CD14-positive monocyte (primary cell): ENCODE measurements at regions not wholly inside any gene's neighbourhood (a gene's known extent, or its start where the extent isn't known, plus 50 kb on each side); places are given as distances from the start of the nearest gene placed in this dataset.
A peak's percentile ranks its signal among the peaks of the same experiment; 100 is the strongest.

Source experiments
- DNase-seq, 3 donors: peaks; one replicate each; pipeline ENCODE4 v3.0.0-alpha.2; 2011 to 2022
- H2AFZ ChIP-seq: 2 replicates; pipeline ENCODE4 v1.6.0; 2012; ENCODE audit warnings: mild to moderate bottlenecking, low read depth, low read length, inconsistent platforms; ENCODE audit not compliant: insufficient read depth, poor library complexity, severe bottlenecking
- H3K27ac ChIP-seq, 2 donors: 1 replicate in 1 of 2; 2 replicates in 1 of 2; pipeline ENCODE4 v1.5.1; 2012 to 2013; ENCODE audit warnings: low read length in 2 of 2, control low read depth in 1 of 2, inconsistent platforms in 1 of 2, low read depth in 1 of 2, mild to moderate bottlenecking in 1 of 2
- H3K27me3 ChIP-seq, 2 donors: one replicate each; pipeline versions ENCODE4 v1.6.0 to v1.6.1; 2011 to 2013; ENCODE audit warnings: low read length in 2 of 2; ENCODE audit not compliant: control insufficient read depth in 2 of 2, insufficient read depth in 2 of 2
- H3K36me3 ChIP-seq, 2 donors: replicated peaks in 1 of 2; 1 replicate in 1 of 2; 2 replicates in 1 of 2; pipeline versions ENCODE4 v1.5.1 to v1.6.1; 2012 to 2013; ENCODE audit warnings: low read length in 2 of 2, control low read depth in 1 of 2, inconsistent platforms in 1 of 2, mild to moderate bottlenecking in 1 of 2; ENCODE audit not compliant: insufficient read depth in 2 of 2, control insufficient read depth in 1 of 2
- H3K4me1 ChIP-seq, 2 donors: 1 replicate in 1 of 2; 2 replicates in 1 of 2; pipeline versions ENCODE4 v1.5.1 to v1.6.1; 2012 to 2013; ENCODE audit warnings: low read length in 2 of 2, control low read depth in 1 of 2, inconsistent platforms in 1 of 2, mild to moderate bottlenecking in 1 of 2, moderate library complexity in 1 of 2; ENCODE audit not compliant: insufficient read depth in 2 of 2, control insufficient read depth in 1 of 2
- H3K4me2 ChIP-seq: replicated peaks from 2 replicates; pipeline ENCODE3; 2012; ENCODE audit warnings: low read length, moderate library complexity, mild to moderate bottlenecking; ENCODE audit not compliant: poor library complexity, severe bottlenecking; ENCODE audit errors: extremely low read depth
- H3K4me3 ChIP-seq, 3 experiments: fragments of 200-600 bp in 1 of 3; sonication (generic) in 1 of 3; replicated peaks in 1 of 3; 1 replicate in 2 of 3; 2 replicates in 1 of 3; pipeline ENCODE4 v1.5.1; 2011 to 2013; ENCODE audit warnings: low read length in 3 of 3, mild to moderate bottlenecking in 3 of 3, control low read depth in 2 of 3, low read depth in 2 of 3, inconsistent platforms in 1 of 3, moderate library complexity in 1 of 3
- H3K79me2 ChIP-seq: 2 replicates; pipeline ENCODE4 v1.6.0; 2012; ENCODE audit warnings: mild to moderate bottlenecking, control low read depth, inconsistent platforms, low read length, moderate library complexity; ENCODE audit not compliant: insufficient read depth
- H3K9ac ChIP-seq: 2 replicates; pipeline ENCODE4 v1.6.0; 2017; ENCODE audit warnings: low read length, mild to moderate bottlenecking; ENCODE audit not compliant: insufficient read depth, poor library complexity, severe bottlenecking
- H3K9me3 ChIP-seq, 2 donors: replicated peaks in 1 of 2; 1 replicate in 1 of 2; 2 replicates in 1 of 2; pipeline versions ENCODE4 v1.5.1 to v1.6.1; 2012 to 2013; ENCODE audit warnings: low read length in 2 of 2, control low read depth in 1 of 2; ENCODE audit not compliant: control insufficient read depth in 1 of 2, insufficient read depth in 1 of 2
- H4K20me1 ChIP-seq: 2 replicates; pipeline ENCODE4 v1.6.0; 2012; ENCODE audit warnings: mild to moderate bottlenecking, low read length, control low read depth, moderate library complexity; ENCODE audit not compliant: insufficient read depth
- H3K27ac Mint-ChIP-seq, 7 donors: one replicate each; pipeline ENCODE4 v1.8.0; 2020; ENCODE audit warnings: mild to moderate bottlenecking in 7 of 7, mixed read lengths in 7 of 7, moderate library complexity in 6 of 7, inconsistent platforms in 2 of 7
- H3K27me3 Mint-ChIP-seq, 3 donors: one replicate each; pipeline ENCODE4 v1.8.0; 2021 to 2022; ENCODE audit warnings: low read depth in 3 of 3, mild to moderate bottlenecking in 3 of 3, mixed read lengths in 3 of 3, moderate library complexity in 3 of 3, inconsistent platforms in 1 of 3
- H3K36me3 Mint-ChIP-seq, 2 donors: one replicate each; pipeline ENCODE4 v1.8.0; 2020; ENCODE audit warnings: mixed read lengths in 2 of 2, inconsistent platforms in 1 of 2, mild to moderate bottlenecking in 1 of 2
- H3K4me1 Mint-ChIP-seq: one replicate; pipeline ENCODE4 v1.8.0; 2020; ENCODE audit warnings: mild to moderate bottlenecking, mixed read lengths
- H3K4me3 Mint-ChIP-seq, 2 donors: one replicate each; pipeline ENCODE4 v1.8.0; 2020; ENCODE audit warnings: mild to moderate bottlenecking in 2 of 2, mixed read lengths in 2 of 2, moderate library complexity in 1 of 2
- H3K9me3 Mint-ChIP-seq, 7 donors: one replicate each; pipeline ENCODE4 v1.8.0; 2020 to 2022; ENCODE audit warnings: mixed read lengths in 7 of 7, mild to moderate bottlenecking in 6 of 7, moderate library complexity in 6 of 7, inconsistent platforms in 2 of 7
- CTCF ChIP-seq: fragments of 200-600 bp; IDR thresholded peaks from one replicate; pipeline ENCODE4 v1.8.0; 2022; ENCODE audit warnings: antibody characterized with exemption, mild to moderate bottlenecking
- WGBS: methylation state at CpG from one replicate; pipeline ENCODE4 v1.1.5; 2013; ENCODE audit warnings: missing lambda C conversion rate; ENCODE audit not compliant: insufficient coverage; 5-methylcytosine and 5-hydroxymethylcytosine counted together
- intact Hi-C, 2 donors: fragments of 100-400 bp; cut with micrococcal nuclease; formaldehyde crosslinking; loops; one replicate each; pipeline versions ENCODE4 v1.15.0 to v1.15.1; 2023

- Histone ChIP-seq H3K9ac (peak overlapping the region; percentile 8), H4K20me1 (no peaks in the 10 kb centered on the region), H3K9me3 (no peaks in the 10 kb centered on the region), H3K36me3 (no peaks in the 10 kb centered on the region), H3K27me3 (no peaks in the 10 kb centered on the region), H3K4me2 (no peak overlapping the region), H3K4me3 (no peak overlapping the region), H3K4me1 (peaks cover 0 to 6% of the 10 kb centered on the region in 2 donors), H2AFZ (peak overlapping the region; percentile 46), H3K27ac (no peak overlapping the region), H3K79me2 (no peaks in the 10 kb centered on the region)
- Mint-ChIP-seq H3K4me1 (peaks cover 14% of the 10 kb centered on the region), H3K9me3 (no peaks in the 10 kb centered on the region), H3K27me3 (peaks cover 0 to 3% (median 2%) of the 10 kb centered on the region in 3 donors), H3K36me3 (no peaks in the 10 kb centered on the region), H3K27ac (peak overlapping the region in 5 of 7 donors; percentile 16 to 56 (median 20)), H3K4me3 (no peak overlapping the region)
- WGBS, result 65% methylated on average over 5 of the region's 5 CpGs
- no peak for TF ChIP-seq CTCF
- intact Hi-C loops, result no loop called here
- no peak for DNase-seq
These were observed 171.9 kb downstream of the RPS24 start for GRCh38 chr10:78205457-78206016.

- Histone ChIP-seq H3K79me2 (no peaks in the 10 kb centered on the region), H3K36me3 (no peaks in the 10 kb centered on the region), H3K4me2 (no peak overlapping the region), H3K9me3 (no peaks in the 10 kb centered on the region), H3K27me3 (no peaks in the 10 kb centered on the region), H3K27ac (no peak overlapping the region), H3K9ac (no peak overlapping the region), H3K4me3 (no peak overlapping the region), H4K20me1 (no peaks in the 10 kb centered on the region), H2AFZ (no peak overlapping the region), H3K4me1 (peaks cover 0 to 6% of the 10 kb centered on the region in 2 donors)
- intact Hi-C loops, result no loop called here
- H3K36me3 Mint-ChIP-seq, result no peaks in the 10 kb centered on the region
- peaks cover 14% of the 10 kb centered on the region for H3K4me1 Mint-ChIP-seq
- TF ChIP-seq CTCF, result no peak
- DNase-seq, result no peak
- no peak overlapping the region for H3K27ac Mint-ChIP-seq
- 94% methylated on average over 3 of the region's 5 CpGs for WGBS
- H3K4me3 Mint-ChIP-seq, result no peak overlapping the region
- peaks cover 0 to 3% (median 2%) of the 10 kb centered on the region in 3 donors for H3K27me3 Mint-ChIP-seq
- H3K9me3 Mint-ChIP-seq, result no peaks in the 10 kb centered on the region
These were observed 173.6 kb downstream of the RPS24 start for GRCh38 chr10:78207216-78207615.
